ENCODE measurements at regions not wholly inside any gene's neighbourhood (a gene's known extent, or its start where the extent isn't known, plus 50 kb on each side); places are given as distances from the start of the nearest gene placed in this dataset.

GRCh38 chr11:32187111-32187510 is 96.2 kb downstream of the RCN1 start:
- Histone ChIP-seq H4K91ac (ENCODE audit: low read depth, low read length) (no peak overlapping the region), H3K79me1 (ENCODE audit: low read length) (no peaks in the 10 kb centered on the region)

DNA sequence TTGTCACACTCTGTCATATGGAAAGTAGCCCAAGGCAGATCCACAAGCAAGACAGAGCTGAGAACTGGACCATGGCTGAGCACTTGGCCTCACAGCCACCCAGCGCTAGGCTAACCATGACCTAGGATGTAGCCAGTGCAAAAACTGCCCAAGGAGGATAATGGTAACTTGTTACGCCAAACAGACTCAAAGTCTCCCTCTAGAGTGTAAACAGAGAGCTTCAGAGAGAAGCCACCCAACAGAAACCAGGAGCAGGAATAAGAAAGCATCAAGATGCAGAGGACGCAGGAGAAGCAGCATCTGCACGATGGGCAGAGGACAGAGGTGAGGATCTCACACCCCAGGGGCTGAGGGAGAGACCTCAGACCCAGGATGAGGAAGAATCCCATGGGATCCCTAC is 97.9 kb downstream of the RCN1 start:
- H3K79me2 ChIP-seq (ENCODE audit: control insufficient read depth, insufficient read depth, low read length, poor library complexity) = no peaks in the 10 kb centered on the region
- no peak overlapping the region for H3K4me2 ChIP-seq (ENCODE audit: low read length)
- H3K18ac ChIP-seq (ENCODE audit: low read length) = no peak overlapping the region
- no peak overlapping the region for H3K14ac ChIP-seq (ENCODE audit: low read length)
- H3K23ac ChIP-seq (ENCODE audit: low read length) = no peak overlapping the region
- no peaks in the 10 kb centered on the region for H3K79me1 ChIP-seq (ENCODE audit: low read length)
- H2BK12ac ChIP-seq (ENCODE audit: low read length) = no peak overlapping the region
- peaks cover 1% of the 10 kb centered on the region for H3K9me3 ChIP-seq (ENCODE audit: insufficient read depth, low read depth, low read length)
- no peak overlapping the region for H2AFZ ChIP-seq (ENCODE audit: insufficient read depth, low read length, poor library complexity)
- H2AK5ac ChIP-seq (ENCODE audit: low read length) = no peak overlapping the region
- WGBS (ENCODE audit: extremely low coverage, insufficient coverage, insufficient read length) = no CpG with 5 or more reads among the region's 4 CpGs
- no peak overlapping the region for H2BK120ac ChIP-seq (ENCODE audit: insufficient read depth, low read length, poor library complexity)
- no peak overlapping the region for H2BK5ac ChIP-seq (ENCODE audit: low read depth, low read length, poor library complexity)
- no peaks in the 10 kb centered on the region for H3K27me3 ChIP-seq (ENCODE audit: insufficient read depth, low read length)
- H3K4ac ChIP-seq (ENCODE audit: low read depth, low read length) = no peak overlapping the region
- no peak overlapping the region for H4K91ac ChIP-seq (ENCODE audit: low read depth, low read length)
- DNase-seq = no peak
- no peak overlapping the region for H4K8ac ChIP-seq (ENCODE audit: low read depth, low read length)
- no peak overlapping the region for H3K27ac ChIP-seq (ENCODE audit: low read depth, low read length)
- H3K4me3 ChIP-seq (ENCODE audit: low read depth, low read length) = no peak overlapping the region
- no peak overlapping the region for H4K12ac ChIP-seq (ENCODE audit: low read depth, low read length)
- H3K4me1 ChIP-seq (ENCODE audit: control insufficient read depth in 1 of 2, insufficient read depth in 2 of 2, low read length in 2 of 2) = no peaks in the 10 kb centered on the region
- H3K36me3 ChIP-seq (ENCODE audit: control insufficient read depth in 1 of 2, insufficient read depth in 2 of 2, low read length in 2 of 2) = no peaks in the 10 kb centered on the region
- no peak overlapping the region for H3K9ac ChIP-seq (ENCODE audit: low read length)

More at GRCh38 chr11:32187111-32187510, 96.2 kb downstream of the RCN1 start:
- Histone ChIP-seq H3K18ac (ENCODE audit: low read length) (no peak overlapping the region), H3K4me2 (ENCODE audit: low read length) (no peak overlapping the region), H3K4me1 (ENCODE audit: control insufficient read depth in 1 of 2, insufficient read depth in 2 of 2, low read length in 2 of 2) (no peaks in the 10 kb centered on the region), H2AFZ (ENCODE audit: insufficient read depth, low read length, poor library complexity) (no peak overlapping the region), H4K8ac (ENCODE audit: low read depth, low read length) (no peak overlapping the region), H3K27me3 (ENCODE audit: insufficient read depth, low read length) (no peaks in the 10 kb centered on the region), H2BK5ac (ENCODE audit: low read depth, low read length, poor library complexity) (no peak overlapping the region), H3K23ac (ENCODE audit: low read length) (no peak overlapping the region), H3K4me3 (ENCODE audit: low read depth, low read length) (no peak overlapping the region), H4K12ac (ENCODE audit: low read depth, low read length) (no peak overlapping the region), H3K4ac (ENCODE audit: low read depth, low read length) (no peak overlapping the region), H2BK120ac (ENCODE audit: insufficient read depth, low read length, poor library complexity) (no peak overlapping the region), H3K36me3 (ENCODE audit: control insufficient read depth in 1 of 2, insufficient read depth in 2 of 2, low read length in 2 of 2) (no peaks in the 10 kb centered on the region), H2BK12ac (ENCODE audit: low read length) (no peak overlapping the region), H3K9me3 (ENCODE audit: insufficient read depth, low read depth, low read length) (peaks cover 1% of the 10 kb centered on the region), H3K14ac (ENCODE audit: low read length) (no peak overlapping the region), H3K27ac (ENCODE audit: low read depth, low read length) (no peak overlapping the region), H3K9ac (ENCODE audit: low read length) (no peak overlapping the region), H3K79me2 (ENCODE audit: control insufficient read depth, insufficient read depth, low read length, poor library complexity) (no peaks in the 10 kb centered on the region), H2AK5ac (ENCODE audit: low read length) (no peak overlapping the region)
- DNase-seq = peak; percentile 8 to 56

DNA sequence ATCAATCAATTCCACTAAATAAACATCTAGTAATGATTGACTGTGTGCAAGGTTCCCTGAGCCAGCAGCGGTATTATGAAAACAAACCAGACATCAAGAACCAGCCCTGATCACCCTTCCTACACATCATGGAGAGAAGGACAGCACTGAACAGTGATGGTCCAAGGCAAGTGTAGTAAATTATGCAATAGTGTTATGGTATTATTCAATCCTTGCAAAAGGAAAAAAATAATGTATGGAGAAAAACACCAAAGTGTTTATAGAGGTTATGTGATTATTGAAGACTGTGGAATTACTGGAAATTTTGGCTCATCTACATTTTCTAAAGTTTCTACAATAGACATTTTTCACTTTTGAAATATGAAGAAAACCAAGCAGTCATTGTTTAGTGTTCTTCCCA is 105.3 kb downstream of the RCN1 start:
- no peak overlapping the region for H2BK120ac ChIP-seq (ENCODE audit: insufficient read depth, low read length, poor library complexity)
- no peaks in the 10 kb centered on the region for H3K79me1 ChIP-seq (ENCODE audit: low read length)
- H3K9me3 ChIP-seq (ENCODE audit: insufficient read depth, low read depth, low read length) = no peaks in the 10 kb centered on the region
- H3K9ac ChIP-seq (ENCODE audit: low read length) = no peak overlapping the region
- no peaks in the 10 kb centered on the region for H3K27me3 ChIP-seq (ENCODE audit: insufficient read depth, low read length)
- H3K4me3 ChIP-seq (ENCODE audit: low read depth, low read length) = no peak overlapping the region
- no peak overlapping the region for H2BK5ac ChIP-seq (ENCODE audit: low read depth, low read length, poor library complexity)
- no peak overlapping the region for H3K14ac ChIP-seq (ENCODE audit: low read length)
- no peak for DNase-seq
- no peaks in the 10 kb centered on the region for H3K79me2 ChIP-seq (ENCODE audit: control insufficient read depth, insufficient read depth, low read length, poor library complexity)
- no peak overlapping the region for H3K23ac ChIP-seq (ENCODE audit: low read length)
- no peaks in the 10 kb centered on the region for H3K36me3 ChIP-seq (ENCODE audit: control insufficient read depth in 1 of 2, insufficient read depth in 2 of 2, low read length in 2 of 2)
- no peak overlapping the region for H2AK5ac ChIP-seq (ENCODE audit: low read length)
- H2AFZ ChIP-seq (ENCODE audit: insufficient read depth, low read length, poor library complexity) = no peak overlapping the region
- no peak overlapping the region for H3K4ac ChIP-seq (ENCODE audit: low read depth, low read length)
- no CpG with 5 or more reads among the region's 1 CpG for WGBS (ENCODE audit: extremely low coverage, insufficient coverage, insufficient read length)
- no peak overlapping the region for H3K18ac ChIP-seq (ENCODE audit: low read length)
- no peaks in the 10 kb centered on the region for H3K4me1 ChIP-seq (ENCODE audit: control insufficient read depth in 1 of 2, insufficient read depth in 2 of 2, low read length in 2 of 2)
- H3K27ac ChIP-seq (ENCODE audit: low read depth, low read length) = no peak overlapping the region
- H4K91ac ChIP-seq (ENCODE audit: low read depth, low read length) = no peak overlapping the region
- no peak overlapping the region for H3K4me2 ChIP-seq (ENCODE audit: low read length)
- no peak overlapping the region for H4K8ac ChIP-seq (ENCODE audit: low read depth, low read length)
- no peak overlapping the region for H2BK12ac ChIP-seq (ENCODE audit: low read length)
- H4K12ac ChIP-seq (ENCODE audit: low read depth, low read length) = no peak overlapping the region

GRCh38 chr11:32198053-32198452 is 107.2 kb downstream of the RCN1 start:
- H2BK12ac ChIP-seq (ENCODE audit: low read length) = no peak overlapping the region
- H2AK5ac ChIP-seq (ENCODE audit: low read length) = no peak overlapping the region
- no peak overlapping the region for H3K27ac ChIP-seq (ENCODE audit: low read depth, low read length)
- no peaks in the 10 kb centered on the region for H3K9me3 ChIP-seq (ENCODE audit: insufficient read depth, low read depth, low read length)
- DNase-seq = no peak
- no peaks in the 10 kb centered on the region for H3K79me2 ChIP-seq (ENCODE audit: control insufficient read depth, insufficient read depth, low read length, poor library complexity)
- no peak overlapping the region for H2BK120ac ChIP-seq (ENCODE audit: insufficient read depth, low read length, poor library complexity)
- H3K4ac ChIP-seq (ENCODE audit: low read depth, low read length) = no peak overlapping the region
- no peak overlapping the region for H3K14ac ChIP-seq (ENCODE audit: low read length)
- H3K27me3 ChIP-seq (ENCODE audit: insufficient read depth, low read length) = no peaks in the 10 kb centered on the region
- H4K8ac ChIP-seq (ENCODE audit: low read depth, low read length) = no peak overlapping the region
- H2BK5ac ChIP-seq (ENCODE audit: low read depth, low read length, poor library complexity) = no peak overlapping the region
- no peak overlapping the region for H3K23ac ChIP-seq (ENCODE audit: low read length)
- no peak overlapping the region for H3K4me2 ChIP-seq (ENCODE audit: low read length)
- H2AFZ ChIP-seq (ENCODE audit: insufficient read depth, low read length, poor library complexity) = no peak overlapping the region
- H3K9ac ChIP-seq (ENCODE audit: low read length) = no peak overlapping the region
- no peak overlapping the region for H4K91ac ChIP-seq (ENCODE audit: low read depth, low read length)
- no peak overlapping the region for H3K4me3 ChIP-seq (ENCODE audit: low read depth, low read length)
- no peaks in the 10 kb centered on the region for H3K79me1 ChIP-seq (ENCODE audit: low read length)
- H3K18ac ChIP-seq (ENCODE audit: low read length) = no peak overlapping the region
- H3K4me1 ChIP-seq (ENCODE audit: control insufficient read depth in 1 of 2, insufficient read depth in 2 of 2, low read length in 2 of 2) = no peaks in the 10 kb centered on the region
- H4K12ac ChIP-seq (ENCODE audit: low read depth, low read length) = no peak overlapping the region
- no CpG with 5 or more reads among the region's 2 CpGs for WGBS (ENCODE audit: extremely low coverage, insufficient coverage, insufficient read length)
- H3K36me3 ChIP-seq (ENCODE audit: control insufficient read depth in 1 of 2, insufficient read depth in 2 of 2, low read length in 2 of 2) = no peaks in the 10 kb centered on the region

Measured in trophoblast cell (in vitro differentiated cells and primary cell).